ENCODE measurements at regions not wholly inside any gene's neighbourhood (a gene's known extent, or its start where the extent isn't known, plus 50 kb on each side); places are given as distances from the start of the nearest gene placed in this dataset.

DNA sequence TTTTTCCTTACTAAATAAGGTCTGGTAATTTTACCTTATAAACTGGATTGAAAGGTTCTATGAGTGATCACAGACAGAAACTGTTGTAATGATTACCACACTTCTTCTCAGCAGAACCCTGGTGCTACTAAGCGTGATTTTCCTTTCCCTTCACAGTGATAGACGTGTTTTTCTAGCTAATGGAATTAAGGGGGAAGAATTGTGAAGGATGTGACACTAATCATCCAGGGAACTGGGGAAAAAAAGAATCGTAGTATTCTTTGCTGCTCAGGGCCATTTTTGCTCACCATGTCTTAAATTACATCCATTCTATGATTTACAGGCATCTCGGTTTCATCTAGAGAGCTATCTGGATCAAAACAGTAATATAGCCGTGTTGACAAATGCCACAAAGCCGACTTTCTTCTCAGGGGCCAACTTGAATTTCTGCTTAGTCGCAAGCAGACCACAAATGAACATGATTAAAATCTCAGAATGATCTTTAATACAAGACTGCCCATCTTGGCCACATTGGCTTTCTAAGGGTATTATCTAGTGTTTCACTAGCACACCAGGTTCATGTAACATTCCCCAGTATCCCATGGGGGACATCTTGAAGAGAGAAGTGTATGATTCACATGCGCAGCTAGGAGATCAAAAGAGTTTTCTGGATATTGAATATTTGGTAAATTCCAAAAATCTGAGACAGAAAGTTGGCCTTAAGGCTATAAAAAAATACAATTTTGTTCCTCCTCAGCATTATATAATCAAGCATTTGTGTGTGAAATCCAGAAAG is 154.0 kb downstream of the UGT8 start:
- no peak overlapping the region for H3K4me3 ChIP-seq (ENCODE audit: low read length in 3 of 3)
- H3K9me3 ChIP-seq (ENCODE audit: control insufficient read depth in 2 of 3, insufficient read depth in 1 of 3, low read length in 3 of 3) = no peaks in the 10 kb centered on the region
- intact Hi-C loops (cut with DNase I) = no loop called here
- FAIRE-seq (no peak), DNase-seq (peak in 2 of 5 donors; percentile 2)
- H3K4me1 ChIP-seq (ENCODE audit: control insufficient read depth in 2 of 3, insufficient read depth in 2 of 3, low read depth in 1 of 3, low read length in 3 of 3) = no peaks in the 10 kb centered on the region
- no peak overlapping the region for H3K27ac ChIP-seq (ENCODE audit: low read depth in 2 of 2, low read length in 2 of 2)
- H3K36me3 ChIP-seq (ENCODE audit: control insufficient read depth in 2 of 3, insufficient read depth in 3 of 3, low read length in 3 of 3) = no peaks in the 10 kb centered on the region
- H3K27me3 ChIP-seq (ENCODE audit: control insufficient read depth, insufficient read depth, low read length) = no peaks in the 10 kb centered on the region
- TF ChIP-seq, protein P1, sequence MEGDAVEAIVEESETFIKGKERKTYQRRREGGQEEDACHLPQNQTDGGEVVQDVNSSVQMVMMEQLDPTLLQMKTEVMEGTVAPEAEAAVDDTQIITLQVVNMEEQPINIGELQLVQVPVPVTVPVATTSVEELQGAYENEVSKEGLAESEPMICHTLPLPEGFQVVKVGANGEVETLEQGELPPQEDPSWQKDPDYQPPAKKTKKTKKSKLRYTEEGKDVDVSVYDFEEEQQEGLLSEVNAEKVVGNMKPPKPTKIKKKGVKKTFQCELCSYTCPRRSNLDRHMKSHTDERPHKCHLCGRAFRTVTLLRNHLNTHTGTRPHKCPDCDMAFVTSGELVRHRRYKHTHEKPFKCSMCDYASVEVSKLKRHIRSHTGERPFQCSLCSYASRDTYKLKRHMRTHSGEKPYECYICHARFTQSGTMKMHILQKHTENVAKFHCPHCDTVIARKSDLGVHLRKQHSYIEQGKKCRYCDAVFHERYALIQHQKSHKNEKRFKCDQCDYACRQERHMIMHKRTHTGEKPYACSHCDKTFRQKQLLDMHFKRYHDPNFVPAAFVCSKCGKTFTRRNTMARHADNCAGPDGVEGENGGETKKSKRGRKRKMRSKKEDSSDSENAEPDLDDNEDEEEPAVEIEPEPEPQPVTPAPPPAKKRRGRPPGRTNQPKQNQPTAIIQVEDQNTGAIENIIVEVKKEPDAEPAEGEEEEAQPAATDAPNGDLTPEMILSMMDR (IDR thresholded peaks at IDR 0.05; ENCODE audit: borderline replicate concordance, extremely low read depth, insufficient read depth) = no peak
- no peak overlapping the region for H3K9ac ChIP-seq (ENCODE audit: low read length in 3 of 3)

DNA sequence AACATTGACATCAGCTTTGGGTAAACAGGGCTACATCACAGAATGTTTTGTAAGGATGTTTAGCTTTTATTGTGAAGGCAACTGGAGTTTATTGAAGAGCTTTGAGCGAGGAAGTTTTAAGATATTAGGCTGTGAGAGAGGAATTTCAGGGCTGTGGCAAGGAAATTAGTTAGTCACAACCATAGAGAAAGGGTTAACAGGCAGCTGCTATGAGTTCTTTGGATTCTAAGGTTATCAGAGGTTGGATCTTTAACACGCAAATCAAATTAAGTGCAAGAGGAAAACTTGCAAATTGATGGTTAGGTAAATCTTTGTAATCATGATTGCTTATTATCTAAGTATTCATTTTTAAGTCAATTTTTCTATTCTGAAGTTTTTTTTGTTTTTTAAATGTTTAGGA is 156.0 kb downstream of the UGT8 start:
- DNase-seq (no peak), FAIRE-seq (no peak)
- intact Hi-C loops (cut with DNase I) = no loop called here
- no peaks in the 10 kb centered on the region for H3K4me1 ChIP-seq (ENCODE audit: control insufficient read depth in 2 of 3, insufficient read depth in 2 of 3, low read depth in 1 of 3, low read length in 3 of 3)
- TF ChIP-seq, protein P1 (IDR thresholded peaks at IDR 0.05; ENCODE audit: borderline replicate concordance, extremely low read depth, insufficient read depth) = no peak
- no peaks in the 10 kb centered on the region for H3K27me3 ChIP-seq (ENCODE audit: control insufficient read depth, insufficient read depth, low read length)
- H3K27ac ChIP-seq (ENCODE audit: low read depth in 2 of 2, low read length in 2 of 2) = no peak overlapping the region
- no peaks in the 10 kb centered on the region for H3K9me3 ChIP-seq (ENCODE audit: control insufficient read depth in 2 of 3, insufficient read depth in 1 of 3, low read length in 3 of 3)
- no peak overlapping the region for H3K9ac ChIP-seq (ENCODE audit: low read length in 3 of 3)
- H3K4me3 ChIP-seq (ENCODE audit: low read length in 3 of 3) = no peak overlapping the region
- no peaks in the 10 kb centered on the region for H3K36me3 ChIP-seq (ENCODE audit: control insufficient read depth in 2 of 3, insufficient read depth in 3 of 3, low read length in 3 of 3)

DNA sequence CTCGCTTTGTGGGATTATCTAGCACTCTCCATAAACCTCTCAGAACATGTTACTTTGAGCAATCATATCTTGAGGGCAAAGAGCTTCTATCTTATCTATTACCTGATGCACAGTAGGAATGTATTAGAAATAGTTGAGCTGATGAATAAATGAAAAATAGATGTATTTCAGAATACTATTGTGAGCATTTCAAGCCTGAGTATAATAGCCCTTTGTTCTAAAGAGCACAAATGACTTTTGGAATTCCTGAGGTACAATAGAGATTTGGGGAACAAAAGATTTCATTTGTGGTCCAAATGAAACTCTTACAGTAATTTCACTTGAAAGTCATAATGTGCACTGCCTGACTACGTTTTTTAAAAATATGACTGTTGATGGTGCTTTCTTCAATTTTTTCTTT is 159.5 kb downstream of the UGT8 start:
- intact Hi-C loops (cut with DNase I) = no loop called here
- Histone ChIP-seq H3K9me3 (ENCODE audit: control insufficient read depth in 2 of 3, insufficient read depth in 1 of 3, low read length in 3 of 3) (no peaks in the 10 kb centered on the region), H3K4me3 (ENCODE audit: low read length in 3 of 3) (no peak overlapping the region), H3K27ac (ENCODE audit: low read depth in 2 of 2, low read length in 2 of 2) (no peak overlapping the region), H3K4me1 (ENCODE audit: control insufficient read depth in 2 of 3, insufficient read depth in 2 of 3, low read depth in 1 of 3, low read length in 3 of 3) (no peaks in the 10 kb centered on the region), H3K9ac (ENCODE audit: low read length in 3 of 3) (no peak overlapping the region), H3K27me3 (ENCODE audit: control insufficient read depth, insufficient read depth, low read length) (no peaks in the 10 kb centered on the region), H3K36me3 (ENCODE audit: control insufficient read depth in 2 of 3, insufficient read depth in 3 of 3, low read length in 3 of 3) (no peaks in the 10 kb centered on the region)
- FAIRE-seq = no peak
- DNase-seq = no peak
- TF ChIP-seq, protein P1 (IDR thresholded peaks at IDR 0.05; ENCODE audit: borderline replicate concordance, extremely low read depth, insufficient read depth) = no peak

DNA sequence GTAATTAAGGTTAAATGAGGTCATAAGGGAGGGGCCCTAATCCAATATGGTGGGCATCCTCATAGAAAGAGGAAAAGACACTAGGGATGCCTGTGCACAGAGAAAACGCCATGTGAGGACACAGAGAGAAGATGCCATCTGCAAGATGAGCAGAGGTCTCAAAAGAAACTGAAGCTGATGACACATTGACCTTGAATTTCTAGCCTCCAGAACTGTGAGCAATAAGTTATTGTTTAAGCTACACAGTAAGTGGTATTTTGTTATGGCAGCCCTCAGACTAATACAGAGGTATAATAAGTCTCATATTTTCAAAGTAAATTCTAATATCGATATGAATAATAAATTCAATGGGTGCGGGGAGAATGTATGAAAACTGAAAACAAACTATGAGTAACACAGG is 169.9 kb downstream of the UGT8 start:
- Histone ChIP-seq H3K36me3 (ENCODE audit: control insufficient read depth in 2 of 3, insufficient read depth in 3 of 3, low read length in 3 of 3) (no peaks in the 10 kb centered on the region), H3K4me1 (ENCODE audit: control insufficient read depth in 2 of 3, insufficient read depth in 2 of 3, low read depth in 1 of 3, low read length in 3 of 3) (no peaks in the 10 kb centered on the region), H3K27me3 (ENCODE audit: control insufficient read depth, insufficient read depth, low read length) (no peaks in the 10 kb centered on the region), H3K4me3 (ENCODE audit: low read length in 3 of 3) (no peak overlapping the region), H3K9me3 (ENCODE audit: control insufficient read depth in 2 of 3, insufficient read depth in 1 of 3, low read length in 3 of 3) (no peaks in the 10 kb centered on the region), H3K9ac (ENCODE audit: low read length in 3 of 3) (no peak overlapping the region), H3K27ac (ENCODE audit: low read depth in 2 of 2, low read length in 2 of 2) (no peak overlapping the region)
- TF ChIP-seq, protein P1 (IDR thresholded peaks at IDR 0.05; ENCODE audit: borderline replicate concordance, extremely low read depth, insufficient read depth) = no peak
- intact Hi-C loops (cut with DNase I) = no loop called here
- FAIRE-seq (no peak), DNase-seq (no peak)
